ENCODE measurements at regions not wholly inside any gene's neighbourhood (a gene's known extent, or its start where the extent isn't known, plus 50 kb on each side); places are given as distances from the start of the nearest gene placed in this dataset.

GRCh38 chr2:236317938-236318396, 53.8 kb upstream of the ASB18 start:
- no peak for DNase-seq (ENCODE audit: low read depth in 2 of 2)

DNA sequence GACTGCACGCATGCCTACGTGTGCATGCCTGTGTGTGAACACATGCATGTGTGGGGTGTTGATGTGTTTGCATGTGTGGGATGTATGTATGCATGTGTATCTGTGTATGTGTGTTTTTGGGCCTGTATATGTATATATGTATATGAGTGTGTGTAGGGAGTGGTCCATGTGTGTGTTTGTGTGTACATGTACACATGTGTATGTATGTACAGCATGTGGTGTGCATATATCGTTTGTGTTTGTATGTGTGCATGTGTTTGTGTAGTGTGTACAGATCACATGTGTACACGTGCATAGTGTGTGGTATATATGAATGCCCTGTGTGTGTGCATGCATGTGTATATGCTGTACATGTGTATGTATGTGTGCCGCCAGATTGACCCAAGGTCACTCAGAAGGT, 54.2 kb upstream of the ASB18 start:
- no peak for DNase-seq (ENCODE audit: low read depth in 2 of 2)

- no peak for DNase-seq (ENCODE audit: low read depth in 2 of 2)
Observed at GRCh38 chr2:236319036-236319435, 54.8 kb upstream of the ASB18 start.

- DNase-seq (ENCODE audit: low read depth in 2 of 2), result no peak
Observed at GRCh38 chr2:236321415-236321814, 57.2 kb upstream of the ASB18 start.

GRCh38 chr2:236333417-236334121, 69.4 kb upstream of the ASB18 start:
- DNase-seq (ENCODE audit: low read depth in 2 of 2), result no peak

- no peak for DNase-seq (ENCODE audit: low read depth in 2 of 2)
Observed at GRCh38 chr2:236334122-236334876, 70.1 kb upstream of the ASB18 start.

DNA sequence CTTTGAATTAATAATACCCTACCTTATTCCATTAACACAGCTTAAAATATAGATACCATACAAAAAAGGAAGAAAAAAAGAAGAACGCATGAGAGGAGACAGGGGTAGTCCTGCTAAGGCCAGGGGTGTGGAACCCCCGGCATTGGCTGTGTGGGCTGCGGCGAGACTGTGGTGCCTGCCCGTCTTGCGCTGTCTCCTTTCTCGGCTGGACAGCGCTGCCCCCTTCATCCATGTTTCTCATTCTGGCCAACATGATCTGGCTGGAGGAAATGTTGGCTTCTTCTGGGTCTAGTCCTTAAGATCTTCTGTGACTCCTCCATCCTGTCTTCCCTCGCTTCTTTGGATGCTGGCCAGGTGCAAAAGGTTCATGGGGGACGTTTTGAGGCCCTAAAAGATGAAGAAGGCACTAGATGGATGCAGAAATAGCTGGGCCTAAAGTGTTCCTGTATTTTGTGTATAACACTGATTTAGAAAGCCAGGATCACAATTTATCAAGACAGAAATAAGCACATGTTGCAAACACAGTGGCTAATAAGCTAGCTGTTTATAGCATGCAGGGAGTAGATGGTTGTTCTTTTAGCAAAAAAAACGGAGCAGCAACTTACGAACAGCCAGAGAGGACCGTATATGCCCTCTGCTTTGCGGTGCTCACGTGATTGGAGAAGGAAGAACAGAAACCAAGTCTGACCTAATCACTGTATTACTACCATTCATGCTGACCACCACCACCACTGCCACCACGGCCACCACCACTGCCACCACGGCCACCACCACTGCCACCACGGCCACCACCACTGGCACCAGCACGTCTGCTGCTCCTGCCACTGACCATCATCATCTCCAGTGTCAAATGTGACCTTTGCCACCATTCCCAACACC, 71.7 kb upstream of the ASB18 start:
- no peak for DNase-seq (ENCODE audit: low read depth in 2 of 2)

DNA sequence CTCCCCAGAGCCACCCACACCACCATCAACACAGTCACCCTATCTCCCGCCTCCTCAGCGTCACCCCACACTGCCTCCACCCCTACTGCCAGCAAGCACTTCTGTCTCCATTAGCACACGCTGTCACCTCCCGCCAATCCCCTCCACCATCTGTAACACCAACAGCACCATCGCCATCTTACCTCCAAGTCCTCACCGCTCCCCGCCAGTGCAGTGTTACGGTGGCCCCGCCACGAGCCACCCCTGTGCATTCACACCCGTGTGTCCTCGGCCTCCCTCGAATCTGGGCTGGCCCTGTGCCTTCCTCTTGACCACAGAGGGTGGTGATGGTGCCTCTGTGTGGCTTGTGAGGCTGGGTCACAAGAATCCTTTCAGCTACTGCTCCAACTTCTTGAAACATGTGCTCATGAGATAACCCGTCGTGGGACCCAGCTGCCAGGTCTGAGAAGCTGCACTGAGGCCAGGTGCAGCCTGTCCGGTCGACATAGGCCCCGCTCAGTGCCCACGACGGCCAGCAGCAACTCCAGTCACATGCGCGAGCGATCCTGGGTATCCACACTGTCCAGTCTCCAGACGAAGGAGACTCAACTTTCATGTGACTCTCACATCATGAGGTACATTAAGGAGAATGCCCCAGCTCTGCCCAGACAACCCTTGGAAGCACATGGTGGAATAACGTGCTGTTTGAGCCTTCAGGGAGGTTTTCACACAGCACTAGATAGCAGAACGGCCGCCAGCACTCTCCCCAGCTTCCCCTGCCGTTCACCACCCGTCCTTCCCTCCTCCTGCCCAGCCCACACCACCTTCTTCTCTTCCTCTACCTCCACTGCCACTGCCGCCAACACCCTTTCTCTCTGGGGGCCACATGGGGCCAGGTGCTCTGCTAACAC, 72.6 kb upstream of the ASB18 start:
- DNase-seq (ENCODE audit: low read depth in 2 of 2), result no peak

GRCh38 chr2:236337465-236338325, 73.5 kb upstream of the ASB18 start:
- no peak for DNase-seq (ENCODE audit: low read depth in 2 of 2)

- no peak for DNase-seq (ENCODE audit: low read depth in 2 of 2)
Observed at GRCh38 chr2:236338495-236339184, 74.4 kb upstream of the ASB18 start.

- DNase-seq (ENCODE audit: low read depth in 2 of 2), result no peak
Observed at GRCh38 chr2:236340251-236340650, 76.0 kb upstream of the ASB18 start.

DNA sequence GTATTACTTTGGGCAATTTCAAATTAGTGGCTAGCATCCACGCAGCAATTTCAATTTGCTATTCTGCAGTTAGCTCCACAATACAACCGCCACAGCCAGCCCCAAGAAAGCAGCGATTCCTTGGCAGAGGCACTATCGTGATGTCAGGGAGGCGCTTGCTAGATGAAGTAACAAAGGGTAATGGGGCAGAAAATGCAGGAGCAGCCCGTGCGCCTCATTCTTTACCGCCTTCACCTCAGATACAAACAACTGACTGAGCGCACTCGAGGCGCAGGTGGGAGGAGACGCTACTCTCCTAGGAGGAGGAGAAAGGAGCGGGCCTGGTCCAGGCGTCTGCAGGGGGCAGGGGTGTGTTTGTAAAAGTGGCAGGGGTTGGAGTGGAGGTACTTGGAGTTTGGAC, 76.9 kb upstream of the ASB18 start:
- DNase-seq (ENCODE audit: low read depth in 2 of 2), result no peak

DNA sequence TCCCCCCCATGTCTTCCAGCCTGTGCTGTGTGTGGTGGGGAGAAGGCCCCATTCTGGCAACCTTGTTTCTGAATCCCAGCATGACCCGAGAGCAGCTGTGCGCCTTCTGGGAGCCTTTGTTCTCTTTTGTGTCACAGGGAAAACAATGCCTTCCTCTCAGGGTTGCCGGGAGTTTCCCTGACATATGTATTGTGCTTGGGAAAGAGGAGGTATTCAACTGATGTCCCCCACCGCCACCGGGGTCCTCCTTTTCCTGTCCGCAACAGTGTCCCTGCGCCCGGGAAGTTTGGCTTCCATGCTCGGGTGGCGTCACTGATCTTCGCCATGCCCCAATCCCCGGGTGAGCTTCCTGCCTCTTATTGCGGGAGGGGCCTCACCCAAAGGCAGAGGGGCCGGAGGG, 77.5 kb upstream of the ASB18 start:
- DNase-seq (ENCODE audit: low read depth in 2 of 2), result no peak

GRCh38 chr2:236342507-236342906, 78.3 kb upstream of the ASB18 start:
- DNase-seq (ENCODE audit: low read depth in 2 of 2), result no peak

- DNase-seq (ENCODE audit: low read depth in 2 of 2), result no peak
Observed at GRCh38 chr2:236342951-236343350, 78.7 kb upstream of the ASB18 start.

GRCh38 chr2:236343400-236344161, 79.4 kb upstream of the ASB18 start:
- DNase-seq (ENCODE audit: low read depth in 2 of 2), result peak in 1 of 2 donors; percentile 3

- no peak for DNase-seq (ENCODE audit: low read depth in 2 of 2)
Observed at GRCh38 chr2:236344446-236344845, 80.2 kb upstream of the ASB18 start.

GRCh38 chr2:236345081-236345714, 81.0 kb upstream of the ASB18 start:
- no peak for DNase-seq (ENCODE audit: low read depth in 2 of 2)

Data from activated CD8-positive, alpha-beta memory T cell treated with anti-CD3 and anti-CD28 coated beads for 4 hours (primary cell).